HCT116 (cell line): ENCODE measurements at regions not wholly inside any gene's neighbourhood (a gene's known extent, or its start where the extent isn't known, plus 50 kb on each side); places are given as distances from the start of the nearest gene placed in this dataset.

ENCODE experiments used
- ATAC-seq: fragments of 200-7000 bp; cut with Tn5 transposase; 2 replicates; pipeline ENCODE4 v1.9.1; 2020; ENCODE audit warnings: mild to moderate bottlenecking, moderate library complexity
- BruUV-seq: library from RNA; stranded (reverse); fragments of 400-500 nt; replicated peaks from 2 replicates; lab custom pipeline; 2021; lab: Mats Ljungman, UMichigan
- CTCF ChIA-PET: fragments of 300-600 bp; sonication (Branson Sonifier 250); formaldehyde crosslinking; loops from one replicate; lab custom pipeline; 2021; ENCODE audit warnings: antibody characterized with exemption; lab: Charles Lee
- POLR2A ChIA-PET: fragments of 300-600, 350-600 bp; sonication (Branson Sonifier 250); formaldehyde crosslinking; loops from one replicate; lab custom pipeline; 2021; ENCODE audit warnings: antibody characterized with exemption; lab: Charles Lee
- RAD21 ChIA-PET, 2 experiments: fragments of 300-600 bp; sonication (Branson Sonifier 250); formaldehyde crosslinking; loops; one replicate each; lab custom pipeline; 2023; ENCODE audit warnings: low total read pairs in 2 of 2; ENCODE audit not compliant: uncharacterized antibody in 2 of 2, unreplicated experiment in 2 of 2, low non-redundant PET in 1 of 2; lab: Charles Lee
- DNase-seq: peaks from one replicate; pipeline ENCODE4 v3.0.0-alpha.2; 2010; ENCODE audit warnings: low read depth, low spot score
- H2AFZ ChIP-seq: fragments of 200-600 bp; shearing (Covaris generic), sonication (generic); 2 replicates; pipeline ENCODE4 v1.6.1; 2017; ENCODE audit warnings: low read depth, mixed run types, mixed read lengths, antibody characterized with exemption, low read length; ENCODE audit not compliant: poor library complexity, severe bottlenecking
- H3K27ac ChIP-seq: 2 replicates; pipeline ENCODE4 v1.5.1; 2012; ENCODE audit warnings: low read depth, low read length
- H3K27me3 ChIP-seq: fragments of 200-600 bp; sonication (generic); 2 replicates; pipeline ENCODE4 v1.6.1; 2016; ENCODE audit warnings: mixed run types, low read length, mixed read lengths; ENCODE audit not compliant: insufficient read depth
- H3K36me3 ChIP-seq, 2 experiments: fragments of 200-500 bp in 1 of 2; fragments of 200-600 bp in 1 of 2; sonication (Bioruptor generic) in 1 of 2; sonication (generic) in 1 of 2; 2 replicates each; pipeline versions ENCODE4 v1.5.1 to v1.6.1; 2014 to 2016; ENCODE audit warnings: low read length in 2 of 2, inconsistent platforms in 1 of 2, mixed read lengths in 1 of 2, mixed run types in 1 of 2; ENCODE audit not compliant: insufficient read depth in 2 of 2, control insufficient read depth in 1 of 2
- H3K4me1 ChIP-seq, 2 experiments: fragments of 200-600 bp in 1 of 2; sonication (generic) in 1 of 2; 2 replicates each; pipeline versions ENCODE4 v1.5.1 to v1.6.1; 2012 to 2017; ENCODE audit warnings: low read length in 2 of 2, inconsistent platforms in 1 of 2, mild to moderate bottlenecking in 1 of 2, mixed read lengths in 1 of 2, mixed run types in 1 of 2, moderate library complexity in 1 of 2; ENCODE audit not compliant: insufficient read depth in 2 of 2, control insufficient read depth in 1 of 2
- H3K4me2 ChIP-seq: fragments of 200-600 bp; sonication (generic); 2 replicates; pipeline ENCODE4 v1.6.1; 2017; ENCODE audit warnings: mixed run types, low read length, mixed read lengths
- H3K4me3 ChIP-seq, 2 experiments: fragments of 200-600 bp in 1 of 2; sonication (generic) in 1 of 2; replicated peaks in 1 of 2; 2 replicates each; pipeline ENCODE4 v1.5.1; 2011 to 2016; ENCODE audit warnings: low read length in 2 of 2, control low read depth in 1 of 2, low read depth in 1 of 2, mild to moderate bottlenecking in 1 of 2, mixed read lengths in 1 of 2, mixed run types in 1 of 2
- H3K79me2 ChIP-seq: fragments of 200-600 bp; sonication (generic); 2 replicates; pipeline ENCODE4 v1.6.1; 2017; ENCODE audit warnings: mild to moderate bottlenecking, mixed run types, low read length, moderate library complexity, mixed read lengths; ENCODE audit not compliant: insufficient read depth
- H3K9ac ChIP-seq: fragments of 200-600 bp; sonication (generic); 2 replicates; pipeline ENCODE4 v1.6.1; 2016; ENCODE audit warnings: low read length, mixed read lengths
- H3K9me2 ChIP-seq: fragments of 200-600 bp; sonication (generic), shearing (Covaris generic); 2 replicates; pipeline ENCODE4 v1.6.1; 2017; ENCODE audit warnings: mixed run types, mild to moderate bottlenecking, moderate library complexity; ENCODE audit not compliant: insufficient read depth
- H3K9me3 ChIP-seq, 2 experiments: fragments of 200-500 bp in 1 of 2; fragments of 200-600 bp in 1 of 2; sonication (Bioruptor generic) in 1 of 2; sonication (generic) in 1 of 2; 2 replicates each; pipeline ENCODE4 v1.6.1; 2014 to 2017; ENCODE audit warnings: low read length in 2 of 2, mixed read lengths in 2 of 2, inconsistent platforms in 1 of 2, low read depth in 1 of 2, mild to moderate bottlenecking in 1 of 2, mixed run types in 1 of 2, moderate library complexity in 1 of 2; ENCODE audit not compliant: control insufficient read depth in 1 of 2, insufficient read depth in 1 of 2
- H4K20me1 ChIP-seq: fragments of 200-600 bp; sonication (generic), shearing (Covaris generic); 2 replicates; pipeline ENCODE4 v1.6.1; 2017; ENCODE audit warnings: mixed run types, mild to moderate bottlenecking, moderate library complexity; ENCODE audit not compliant: insufficient read depth
- ATF3 ChIP-seq: IDR thresholded peaks from 2 replicates; pipeline ENCODE4 v1.6.1; 2012
- CEBPB ChIP-seq: IDR thresholded peaks from 2 replicates; pipeline ENCODE4 v1.6.1; 2012; ENCODE audit warnings: low read depth
- CTCF ChIP-seq, 3 experiments: fragments of 200-600 bp in 1 of 3; sonication (generic) in 1 of 3; IDR thresholded peaks in 2 of 3; conservative IDR thresholded peaks in 1 of 3; 2 replicates each; pipeline ENCODE4 v1.5.1; 2012 to 2017; ENCODE audit warnings: low read depth in 2 of 3, low read length in 2 of 3, antibody characterized with exemption in 1 of 3, borderline replicate concordance in 1 of 3, control low read depth in 1 of 3, mild to moderate bottlenecking in 1 of 3, mixed read lengths in 1 of 3, mixed run types in 1 of 3, moderate library complexity in 1 of 3; ENCODE audit not compliant: insufficient read depth in 1 of 3
- EZH2 ChIP-seq: fragments of 200-600 bp; sonication (generic); IDR thresholded peaks from 2 replicates; pipeline ENCODE4 v1.6.1; 2017; ENCODE audit warnings: antibody characterized with exemption, mixed run types
- EZH2phosphoT487 ChIP-seq: fragments of 200-600 bp; IDR thresholded peaks from 2 replicates; pipeline ENCODE4 v1.6.1; 2018; ENCODE audit warnings: antibody characterized with exemption, borderline replicate concordance
- FOSL1 ChIP-seq: IDR thresholded peaks from 2 replicates; pipeline ENCODE4 v1.6.1; 2012; ENCODE audit warnings: low read depth
- MAX ChIP-seq: IDR thresholded peaks from 2 replicates; pipeline ENCODE4 v1.6.1; 2012
- POLR2A ChIP-seq: IDR thresholded peaks from 2 replicates; pipeline ENCODE4 v1.7.0; 2011; ENCODE audit warnings: borderline replicate concordance; ENCODE audit not compliant: insufficient read depth, insufficient read length; ENCODE audit errors: extremely low read depth
- RAD21 ChIP-seq: IDR thresholded peaks from 2 replicates; pipeline ENCODE4 v1.6.1; 2012; ENCODE audit warnings: low read depth, mild to moderate bottlenecking
- REST ChIP-seq: IDR thresholded peaks from 2 replicates; pipeline ENCODE4 v1.6.1; 2012; ENCODE audit warnings: low read depth
- SIN3A ChIP-seq: IDR thresholded peaks from 2 replicates; pipeline ENCODE4 v1.6.1; 2012; ENCODE audit warnings: low read depth
- SP1 ChIP-seq: IDR thresholded peaks from 2 replicates; pipeline ENCODE4 v1.6.1; 2012; ENCODE audit warnings: low read depth
- SRF ChIP-seq: IDR thresholded peaks from 2 replicates; pipeline ENCODE4 v1.6.1; 2012; ENCODE audit warnings: low read depth
- TCF7L2 ChIP-seq: IDR thresholded peaks from 2 replicates; pipeline ENCODE4 v1.7.0; 2011; ENCODE audit warnings: borderline replicate concordance, inconsistent platforms; ENCODE audit not compliant: insufficient read depth, insufficient read length; ENCODE audit errors: extremely low read depth
- YY1 ChIP-seq: IDR thresholded peaks from 2 replicates; pipeline ENCODE4 v1.6.1; 2011; ENCODE audit warnings: low read length, low read depth, moderate library complexity, mild to moderate bottlenecking; ENCODE audit not compliant: insufficient replicate concordance; ENCODE audit errors: extremely low read depth
- ZBTB33 ChIP-seq: IDR thresholded peaks from 2 replicates; pipeline ENCODE4 v1.6.1; 2011; ENCODE audit warnings: mild to moderate bottlenecking, low read length, moderate library complexity; ENCODE audit not compliant: insufficient replicate concordance; ENCODE audit errors: extremely low read depth
- ZFX ChIP-seq: fragments of 450-650 bp; IDR thresholded peaks from 2 replicates; pipeline ENCODE4 v1.6.1; 2017
- intact Hi-C: fragments of 100-400 bp; cut with micrococcal nuclease; formaldehyde crosslinking; loops from 2 replicates; pipeline ENCODE4 v1.10.0; 2022

- H3K9me3 ChIP-seq = no peaks in the 10 kb centered on the region
- POLR2A ChIA-PET = no interaction called here
- no peaks in the 10 kb centered on the region for H3K9me2 ChIP-seq
- no peaks in the 10 kb centered on the region for H3K4me1 ChIP-seq
- TF ChIP-seq REST = no peak
- no peak for TF ChIP-seq FOSL1
- no peak for TF ChIP-seq EZH2
- no peak for TF ChIP-seq ATF3
- no peak for TF ChIP-seq YY1
- no peak for TF ChIP-seq SP1
- TF ChIP-seq SIN3A = no peak
- TF ChIP-seq EZH2phosphoT487 = no peak
- TF ChIP-seq POLR2A = no peak
- TF ChIP-seq TCF7L2 = no peak
- no peak for TF ChIP-seq SRF
- TF ChIP-seq CEBPB = no peak
- no peak for TF ChIP-seq ZFX
- TF ChIP-seq ZBTB33 = no peak
- no peak for TF ChIP-seq RAD21
- TF ChIP-seq CTCF (IDR thresholded peaks at IDR 0.05 in 2 of 3, conservative IDR thresholded peaks at IDR 0.05 in 1 of 3; ENCODE audit: borderline replicate concordance in 1 of 3, insufficient read depth in 1 of 3, low read depth in 2 of 3, low read length in 2 of 3) = no peak
- no peak for TF ChIP-seq MAX
- TF ChIP-seq, all 23 proteins: peak for 0
- H3K36me3 ChIP-seq = no peaks in the 10 kb centered on the region
- ATAC-seq = no peak
- no peak overlapping the region for H3K4me2 ChIP-seq
- no peak overlapping the region for H3K4me3 ChIP-seq
- H2AFZ ChIP-seq = no peak overlapping the region
- no peak overlapping the region for H3K27ac ChIP-seq
- DNase-seq = no peak
- ChIA-PET CTCF (no interaction called here), RAD21 (no interaction called here)
- no peaks in the 10 kb centered on the region for H3K27me3 ChIP-seq
- BruUV-seq = no TSS peak
- no peaks in the 10 kb centered on the region for H3K79me2 ChIP-seq
- intact Hi-C loops = no loop called here
- H3K9ac ChIP-seq = no peak overlapping the region
- no peaks in the 10 kb centered on the region for H4K20me1 ChIP-seq
These were observed 85.1 kb upstream of the ADAD1 start for GRCh38 chr4:122293374-122294365.
